C4-2B (cell line): ENCODE measurements at regions not wholly inside any gene's neighbourhood (a gene's known extent, or its start where the extent isn't known, plus 50 kb on each side); places are given as distances from the start of the nearest gene placed in this dataset.

ENCODE experiments used
- H3K27ac ChIP-seq: fragments of 450-650 bp; 2 replicates; pipeline ENCODE4 v1.5.1; 2017
- CTCF ChIP-seq: fragments of 450-650 bp; conservative IDR thresholded peaks from 2 replicates; pipeline ENCODE4 v1.5.1; 2017; ENCODE audit warnings: mild to moderate bottlenecking
- ZFX ChIP-seq: fragments of 450-650 bp; IDR thresholded peaks from 2 replicates; pipeline ENCODE4 v1.6.1; 2017

DNA sequence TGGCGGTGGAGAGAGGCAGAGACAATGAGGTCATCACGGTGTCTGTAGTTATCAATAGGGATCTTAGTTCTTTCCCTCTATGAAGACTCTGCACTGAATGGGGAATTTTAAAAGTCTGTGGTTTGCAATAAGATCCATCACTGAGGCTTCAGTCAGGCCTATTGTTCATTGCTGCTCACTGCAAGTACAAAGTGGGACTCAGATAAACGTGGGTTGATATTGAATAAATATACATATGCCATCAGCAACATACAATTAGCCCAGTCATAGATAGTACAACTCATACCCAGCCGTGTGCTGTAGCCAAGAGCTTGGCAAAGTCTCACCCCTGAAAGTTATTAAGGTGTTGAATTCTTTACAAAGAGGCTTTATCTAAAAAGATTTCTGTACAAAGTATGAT lies 88.4 kb downstream of the ENC1 start:
- TF ChIP-seq CTCF (no peak), ZFX (no peak)
- no peak overlapping the region for H3K27ac ChIP-seq

- no peak for TF ChIP-seq CTCF
- no peak overlapping the region for H3K27ac ChIP-seq
Measured at GRCh38 chr5:74550927-74551326, 89.6 kb downstream of the ENC1 start.

GRCh38 chr5:74549384-74549783 lies 91.1 kb downstream of the ENC1 start:
- H3K27ac ChIP-seq, result no peak overlapping the region
- TF ChIP-seq ZFX, result no peak
- TF ChIP-seq CTCF, result no peak

DNA sequence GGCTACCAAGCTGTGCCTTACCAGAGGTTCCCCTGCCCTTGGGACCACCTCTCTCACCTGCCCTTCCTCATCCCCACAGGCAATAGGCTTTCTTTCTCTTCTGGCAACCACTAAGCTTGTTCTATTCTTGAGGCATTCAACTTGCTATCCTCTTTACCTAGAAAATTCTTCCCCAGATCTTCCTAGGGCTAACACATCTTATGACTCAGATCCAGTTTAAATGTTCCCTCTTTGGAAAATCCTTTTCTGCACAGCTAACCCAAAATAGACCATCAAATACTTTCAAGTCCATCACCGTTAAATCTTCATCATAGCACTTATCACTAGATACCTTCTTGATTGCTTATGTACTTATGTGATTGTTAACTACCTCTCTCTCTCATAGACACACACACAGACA lies 93.7 kb downstream of the ENC1 start:
- no peak overlapping the region for H3K27ac ChIP-seq
- TF ChIP-seq ZFX (no peak), CTCF (no peak)

DNA sequence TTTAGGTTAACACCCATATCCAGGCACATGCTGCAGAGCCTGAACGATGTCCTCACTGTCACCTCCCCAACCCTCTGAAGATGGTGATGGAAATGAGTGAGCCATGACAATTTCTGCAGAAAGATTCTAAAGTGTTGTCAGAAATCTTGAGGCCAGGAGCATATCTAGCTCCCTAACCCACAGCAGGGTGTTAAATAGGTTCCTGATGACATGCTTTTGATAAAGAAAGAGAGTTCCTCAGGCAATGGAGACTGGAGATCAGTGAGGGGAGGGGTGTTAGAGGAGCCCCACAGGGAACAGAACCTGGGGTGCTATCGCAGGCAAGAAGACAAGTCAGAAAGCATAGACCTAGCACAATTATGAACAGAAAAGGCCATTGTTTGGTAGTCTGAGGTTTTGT lies 95.7 kb downstream of the ENC1 start:
- no peak overlapping the region for H3K27ac ChIP-seq
- TF ChIP-seq ZFX, result no peak
- TF ChIP-seq CTCF, result no peak

- H3K27ac ChIP-seq, result no peak overlapping the region
- TF ChIP-seq ZFX, result no peak
- TF ChIP-seq CTCF, result no peak
Measured at GRCh38 chr5:74543162-74543995, 97.1 kb downstream of the ENC1 start.

DNA sequence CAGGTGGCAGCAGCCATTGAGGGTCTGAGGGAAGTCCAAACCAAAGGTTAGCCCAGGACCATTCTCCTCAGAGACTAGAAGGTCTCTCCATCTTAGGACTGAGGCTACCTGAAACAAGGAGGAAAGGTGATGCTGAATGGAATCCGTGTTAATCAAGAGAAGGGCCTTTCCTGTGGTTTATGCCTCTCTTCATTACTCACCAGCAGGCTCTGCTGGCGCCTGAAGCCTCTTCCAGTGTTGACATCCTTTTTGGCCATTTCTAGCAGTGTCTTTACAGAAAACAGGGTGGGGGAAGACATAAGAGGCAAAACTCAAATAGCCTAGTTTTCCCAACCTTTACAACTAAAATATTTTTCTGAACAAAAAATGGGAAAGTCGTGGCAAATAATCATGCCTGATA lies 98.0 kb downstream of the ENC1 start:
- no peak for TF ChIP-seq CTCF
- TF ChIP-seq ZFX, result no peak
- H3K27ac ChIP-seq, result no peak overlapping the region
